ENCODE measurements at regions not wholly inside any gene's neighbourhood (a gene's known extent, or its start where the extent isn't known, plus 50 kb on each side); places are given as distances from the start of the nearest gene placed in this dataset.

DNA sequence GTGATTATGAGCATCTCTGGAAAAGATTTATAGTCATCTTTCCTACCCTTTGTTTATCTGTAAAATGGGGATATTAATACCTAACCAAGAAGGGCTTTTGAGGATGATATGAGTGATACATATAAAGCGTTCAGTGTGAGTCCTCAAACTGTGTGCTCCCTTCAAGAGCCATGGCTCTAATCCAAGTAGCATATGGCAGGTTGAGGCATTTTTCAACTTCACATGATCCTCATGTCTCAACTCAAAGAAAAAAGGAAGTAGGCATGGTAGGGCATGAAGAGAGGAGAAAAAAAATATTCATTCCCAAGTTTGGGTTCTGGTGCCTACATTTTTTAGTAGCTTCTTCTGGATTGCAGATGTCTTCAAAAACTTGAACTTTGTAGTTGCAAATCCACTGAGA, 286.3 kb upstream of the ATP2B1 start:
- no peak for DNase-seq (ENCODE audit: low read depth, low spot score)

DNA sequence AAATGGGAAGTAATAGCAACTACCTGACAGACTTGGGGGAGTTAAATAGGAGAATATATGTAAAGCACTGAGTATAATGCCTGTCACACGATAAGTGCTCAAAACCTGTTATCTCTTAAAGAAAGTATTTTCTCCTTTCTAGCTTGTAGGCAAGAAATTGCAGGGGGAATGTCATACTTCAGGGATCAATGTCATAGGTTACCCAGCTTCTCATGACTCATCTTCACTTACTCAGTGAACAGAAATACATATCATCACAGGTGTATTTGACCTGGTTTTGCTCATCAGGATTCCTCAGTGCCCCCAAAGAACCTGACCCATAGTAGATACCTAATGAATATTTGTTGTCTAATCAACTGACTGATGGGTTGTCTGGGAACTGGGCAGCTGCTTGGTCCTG, 285.0 kb upstream of the ATP2B1 start:
- DNase-seq (ENCODE audit: low read depth, low spot score), result no peak

DNA sequence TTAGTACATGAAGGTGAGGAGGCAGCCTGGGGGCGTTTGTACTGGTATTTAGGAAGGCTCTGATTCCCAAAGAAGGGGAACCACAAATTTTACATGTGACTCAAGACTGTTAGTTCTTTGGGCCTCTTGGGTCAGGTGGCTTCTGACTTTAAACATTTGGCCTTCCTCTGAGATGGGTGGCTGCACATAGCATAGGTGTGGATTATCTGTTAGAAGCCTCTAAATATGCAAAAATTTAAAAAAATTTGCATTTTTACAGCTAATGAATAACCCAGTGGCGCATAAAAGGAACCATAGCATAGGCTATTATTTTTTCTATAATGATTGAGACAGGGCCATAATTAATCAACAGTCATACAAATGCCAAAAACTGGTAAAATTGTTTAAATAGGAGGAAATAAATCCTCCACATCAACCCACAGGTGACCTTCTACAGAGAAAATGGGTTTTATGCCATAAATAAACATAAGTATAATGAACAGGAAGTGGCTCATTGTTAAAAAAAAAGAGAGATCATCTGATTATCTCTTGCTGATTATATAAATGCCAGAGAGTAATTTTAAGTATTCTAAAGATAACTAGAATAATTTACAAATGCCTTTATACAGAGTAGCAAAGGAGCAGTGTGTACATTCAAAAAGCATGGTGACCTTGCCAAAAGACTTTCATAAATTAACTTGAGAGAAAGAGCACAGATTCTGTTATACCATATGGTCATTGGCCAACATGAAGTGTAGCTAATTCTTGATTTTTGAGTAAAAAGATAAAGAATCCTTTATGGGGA, 284.2 kb upstream of the ATP2B1 start:
- DNase-seq (ENCODE audit: low read depth, low spot score), result no peak

DNA sequence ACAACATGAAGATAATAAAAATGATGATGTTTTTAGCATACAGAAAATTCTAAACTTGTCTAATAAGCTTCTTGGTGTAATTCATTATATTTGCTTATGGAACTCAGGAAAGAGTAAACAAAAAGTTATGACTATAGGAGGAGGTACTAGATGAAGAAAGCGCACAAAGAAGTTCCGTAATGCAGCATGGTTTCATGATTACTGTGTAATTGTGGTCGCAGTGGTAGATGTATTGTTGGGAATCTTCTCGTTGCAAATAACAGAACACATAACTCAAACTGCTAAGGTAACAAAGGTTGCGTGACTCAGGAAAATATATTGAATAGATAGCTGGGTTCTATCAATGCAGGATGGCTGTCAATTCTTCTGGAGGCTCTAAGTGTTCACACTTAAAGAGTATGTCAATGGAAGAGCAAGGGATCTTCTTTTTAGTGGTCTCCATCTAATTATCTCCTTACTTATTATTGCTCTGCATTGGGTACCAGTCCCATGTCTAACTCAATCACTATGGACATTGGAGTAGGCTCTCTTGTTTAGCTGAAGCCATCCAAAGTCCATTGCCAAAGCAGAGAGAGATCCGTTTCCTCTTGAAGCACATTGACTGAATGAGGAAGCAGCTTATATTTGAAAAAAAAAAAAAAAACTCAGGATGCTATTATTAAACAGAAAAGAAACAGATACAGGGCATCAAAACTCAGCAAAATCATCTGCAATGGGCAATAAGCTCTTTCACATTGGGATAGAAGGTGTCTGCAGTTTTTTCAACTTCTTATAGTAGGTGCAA, 283.4 kb upstream of the ATP2B1 start:
- no peak for DNase-seq (ENCODE audit: low read depth, low spot score)

DNA sequence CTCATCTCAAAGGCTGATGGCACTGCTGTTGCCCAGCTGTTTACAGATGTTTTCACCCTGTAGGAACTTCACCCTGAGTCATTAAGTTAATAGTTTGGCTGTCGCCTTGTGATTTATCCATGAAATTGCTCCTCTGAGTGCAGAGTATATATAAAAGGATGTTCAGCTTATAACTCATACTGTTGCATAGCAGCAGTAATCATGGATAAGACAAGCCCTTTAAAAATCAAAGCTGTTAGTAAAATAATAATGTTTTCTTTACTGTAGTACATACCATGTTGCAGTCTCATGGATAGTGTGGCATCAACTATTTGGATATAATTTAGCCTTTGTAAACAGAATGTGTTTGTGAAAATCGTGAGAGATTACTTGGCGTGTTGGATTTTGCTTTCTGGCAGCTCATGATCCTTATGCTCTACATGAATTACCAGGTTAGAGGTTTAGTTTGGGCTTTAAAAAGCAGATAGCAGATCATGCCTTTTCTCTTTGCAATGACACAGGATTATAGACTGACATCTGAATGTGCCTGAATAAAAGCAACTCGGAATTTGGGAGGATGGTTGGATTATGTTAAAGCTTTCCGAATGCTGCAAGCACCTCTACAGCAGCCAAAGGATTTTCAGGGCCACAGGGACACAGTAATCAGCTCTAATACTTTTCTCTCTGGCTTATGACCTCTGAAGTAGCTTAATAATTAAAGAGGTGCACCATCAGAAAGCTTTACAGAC, 279.7 kb upstream of the ATP2B1 start:
- no peak for DNase-seq (ENCODE audit: low read depth, low spot score)

DNA sequence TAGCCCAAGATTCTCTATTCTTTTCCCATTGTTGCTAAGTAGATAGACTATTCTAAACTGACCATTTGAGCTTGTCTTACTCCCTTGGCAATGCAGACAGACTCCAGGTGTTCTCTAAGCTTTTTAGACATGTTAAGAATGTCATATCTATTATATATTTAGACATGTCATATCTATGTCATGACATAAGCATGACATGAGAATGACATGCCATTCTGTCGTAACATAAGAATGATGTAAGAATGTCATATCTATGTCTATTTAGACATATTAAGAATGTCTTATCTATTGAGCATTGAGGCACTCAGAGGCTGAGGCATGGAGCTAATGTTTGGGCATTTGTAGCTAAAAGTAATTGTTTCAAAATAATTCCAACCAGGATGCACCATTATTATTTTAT, 277.3 kb upstream of the ATP2B1 start:
- DNase-seq (ENCODE audit: low read depth, low spot score), result no peak

- DNase-seq (ENCODE audit: low read depth, low spot score), result no peak
Measured at GRCh38 chr12:89984846-89985245, 276.2 kb upstream of the ATP2B1 start.

DNA sequence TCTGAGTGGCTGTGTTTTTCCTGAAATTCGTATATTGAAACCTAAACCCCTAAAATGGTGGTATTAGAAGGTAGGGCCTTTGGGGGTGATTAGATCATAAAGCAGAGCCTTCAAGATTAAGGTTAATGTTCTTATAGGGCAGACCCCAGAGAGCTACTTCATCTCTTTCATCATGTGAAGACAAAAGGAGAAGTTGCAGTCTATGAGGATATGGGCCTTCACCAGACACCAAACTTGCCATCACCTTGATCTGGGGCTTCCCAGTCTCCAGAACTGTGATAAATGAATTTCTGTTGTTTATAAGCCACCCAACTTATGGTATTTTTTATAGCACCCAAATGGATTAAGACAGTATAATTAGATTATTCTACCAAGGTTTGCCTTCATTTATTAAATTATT, 275.0 kb upstream of the ATP2B1 start:
- DNase-seq (ENCODE audit: low read depth, low spot score), result no peak

GRCh38 chr12:89980236-89980635, 271.6 kb upstream of the ATP2B1 start:
- no peak for DNase-seq (ENCODE audit: low read depth, low spot score)

- no peak for DNase-seq (ENCODE audit: low read depth, low spot score)
Measured at GRCh38 chr12:89977405-89978085, 268.9 kb upstream of the ATP2B1 start.

DNA sequence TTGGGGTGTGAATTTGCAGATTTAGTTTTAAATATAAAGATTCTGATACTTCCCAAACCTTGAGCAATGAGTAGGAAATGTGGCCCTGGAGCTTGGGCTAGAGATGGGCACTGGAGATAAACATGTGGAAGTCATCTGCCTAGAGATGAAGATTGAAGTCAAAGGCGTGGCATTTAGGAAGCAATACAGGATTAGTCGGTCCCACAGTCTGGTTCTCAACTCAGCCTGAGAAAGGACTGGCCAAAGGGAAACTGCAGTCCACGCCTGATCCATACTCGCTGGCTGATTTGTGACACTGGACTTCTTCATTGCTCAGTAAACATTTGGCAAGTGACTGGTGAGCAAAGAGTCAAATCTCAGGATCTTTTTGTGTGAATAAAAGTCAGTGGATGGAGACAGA, 268.2 kb upstream of the ATP2B1 start:
- no peak for DNase-seq (ENCODE audit: low read depth, low spot score)

- no peak for DNase-seq (ENCODE audit: low read depth, low spot score)
Measured at GRCh38 chr12:89975574-89975973, 266.9 kb upstream of the ATP2B1 start.

- DNase-seq (ENCODE audit: low read depth, low spot score), result no peak
Measured at GRCh38 chr12:89971880-89972279, 263.2 kb upstream of the ATP2B1 start.

- DNase-seq (ENCODE audit: low read depth, low spot score), result no peak
Measured at GRCh38 chr12:89970722-89971121, 262.1 kb upstream of the ATP2B1 start.

DNA sequence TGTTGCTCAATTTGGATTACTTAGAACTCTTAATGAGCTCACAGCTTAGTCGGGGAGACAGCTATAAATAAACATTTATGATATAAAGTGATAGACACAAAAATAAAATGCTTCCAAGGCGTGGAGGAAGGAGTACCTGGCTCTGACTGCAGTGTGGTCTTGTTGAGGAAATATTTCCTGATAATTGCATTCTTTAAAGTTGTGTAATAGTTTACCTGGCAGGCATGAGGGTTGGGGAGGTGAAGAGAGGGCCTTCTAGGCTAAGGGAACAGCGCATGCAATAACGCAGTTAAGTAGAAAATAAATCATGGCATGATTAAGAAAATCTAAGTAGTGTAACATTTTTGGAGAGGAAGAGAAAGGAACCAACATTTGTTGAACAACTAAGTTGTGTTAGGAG, 260.5 kb upstream of the ATP2B1 start:
- DNase-seq (ENCODE audit: low read depth, low spot score), result no peak

DNA sequence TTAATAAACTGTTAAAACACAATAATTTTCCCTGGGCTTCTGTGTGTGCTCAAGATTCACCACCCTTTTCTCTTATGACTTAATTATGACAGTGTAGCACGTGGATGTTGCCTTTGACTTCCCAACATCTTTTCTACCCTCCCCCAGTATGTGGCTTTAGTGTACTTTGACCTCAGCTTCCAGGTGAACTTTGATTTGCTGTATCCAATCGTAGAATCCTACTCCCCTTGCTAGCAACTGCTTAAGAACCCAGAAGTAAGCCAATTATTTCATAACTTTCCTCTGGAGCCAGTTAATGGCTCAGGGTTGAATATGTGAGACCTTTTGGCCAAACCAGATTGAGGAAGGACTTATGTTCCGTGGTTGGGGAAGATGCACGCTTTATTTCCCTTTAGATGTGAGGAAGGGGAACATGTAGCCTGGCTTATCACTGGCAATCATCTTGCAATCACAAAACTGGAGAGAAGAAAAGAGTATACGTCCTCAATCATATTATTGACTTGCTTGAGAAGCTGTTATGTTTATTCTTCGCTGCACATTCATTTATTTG, 259.6 kb upstream of the ATP2B1 start:
- DNase-seq (ENCODE audit: low read depth, low spot score), result no peak

- no peak for DNase-seq (ENCODE audit: low read depth, low spot score)
Measured at GRCh38 chr12:89966495-89967240, 258.0 kb upstream of the ATP2B1 start.

DNA sequence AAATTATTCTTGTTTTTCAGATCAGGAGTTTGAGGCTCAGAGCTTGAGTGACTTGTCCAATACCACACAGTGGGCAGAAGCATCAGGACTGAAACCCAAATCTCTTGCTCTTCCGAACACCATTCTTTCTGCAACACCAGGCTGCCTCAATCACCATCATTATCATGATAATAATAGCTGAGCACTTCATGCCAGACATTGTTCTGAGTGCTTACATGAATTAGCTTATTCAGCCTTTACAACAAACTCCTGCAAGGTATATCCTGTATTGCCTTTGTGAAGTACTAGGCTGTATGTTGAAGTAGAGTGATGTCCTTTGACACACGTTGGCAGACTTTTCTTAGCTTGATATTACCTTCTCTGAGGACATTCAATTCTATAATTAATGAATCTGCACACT, 257.4 kb upstream of the ATP2B1 start:
- DNase-seq (ENCODE audit: low read depth, low spot score), result no peak

DNA sequence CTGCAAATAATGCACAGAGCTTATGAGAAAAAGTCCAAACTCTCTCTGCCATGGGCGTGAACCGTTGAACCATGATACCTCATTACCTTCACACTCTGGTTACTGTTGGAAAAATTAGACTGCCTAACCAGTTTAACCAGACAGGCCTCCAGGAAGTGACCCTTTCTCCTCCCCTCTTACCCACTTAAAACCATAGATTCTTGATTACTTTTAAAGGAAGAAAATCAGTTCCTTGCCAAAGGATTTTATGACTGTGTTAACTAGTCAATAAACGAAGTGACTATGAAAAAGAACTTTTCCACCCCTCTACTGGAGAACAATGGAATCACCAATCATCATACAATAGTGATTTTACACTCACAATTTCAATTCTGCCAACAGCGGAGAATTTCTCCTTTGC, 254.0 kb upstream of the ATP2B1 start:
- no peak for DNase-seq (ENCODE audit: low read depth, low spot score)

DNA sequence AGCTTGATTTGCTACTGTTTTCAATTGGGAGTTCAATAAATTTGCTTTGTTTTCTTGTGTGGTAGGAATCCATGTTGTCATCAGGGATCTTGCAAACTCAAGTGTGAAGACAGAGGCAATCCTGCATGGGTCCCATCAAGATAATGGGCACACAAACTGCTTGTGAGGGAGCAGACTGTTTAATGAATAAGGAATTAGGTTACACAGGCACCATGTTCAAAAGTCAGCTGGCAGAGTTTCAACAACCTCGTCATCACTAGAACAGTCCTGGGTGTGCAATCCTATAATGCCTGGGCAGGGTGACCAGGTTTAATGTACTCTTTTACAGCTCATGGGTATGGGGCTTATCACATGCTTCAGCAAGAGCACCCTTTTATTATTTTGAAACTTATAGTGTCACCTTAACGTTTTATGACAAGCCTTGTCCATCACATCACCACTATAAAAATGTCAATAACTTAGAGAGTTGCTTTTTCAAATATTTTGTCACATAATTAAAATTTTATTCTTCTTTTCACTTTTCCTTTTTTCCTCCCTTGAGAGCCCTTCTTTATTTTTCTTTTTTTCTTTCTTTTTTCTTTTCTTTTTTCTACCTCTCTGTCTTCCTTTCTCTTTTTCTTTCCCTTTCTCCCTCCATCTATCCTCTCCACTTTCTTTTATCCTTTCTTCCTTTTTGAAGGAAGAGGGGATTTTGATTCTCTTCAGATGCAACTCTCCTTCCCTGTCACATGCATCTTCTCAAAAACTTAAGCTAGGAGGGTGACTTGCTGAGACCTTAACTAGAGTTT, 252.2 kb upstream of the ATP2B1 start:
- no peak for DNase-seq (ENCODE audit: low read depth, low spot score)
